Smooth muscle cell (in vitro differentiated cells): ENCODE measurements at regions not wholly inside any gene's neighbourhood (a gene's known extent, or its start where the extent isn't known, plus 50 kb on each side); places are given as distances from the start of the nearest gene placed in this dataset.

Experiments
- DNase-seq: peaks from one replicate; lab custom pipeline; 2025; ENCODE audit not compliant: unreplicated experiment; lab: John Stamatoyannopoulos, UW
- H2AFZ ChIP-seq: fragments of 200-600 bp; sonication (generic); 2 replicates; pipeline ENCODE4 v1.6.0; 2016; ENCODE audit warnings: antibody characterized with exemption, low read depth, mild to moderate bottlenecking
- H3F3A ChIP-seq: fragments of 200-600 bp; sonication (generic); 2 replicates; pipeline ENCODE4 v1.6.0; 2017; ENCODE audit warnings: antibody characterized with exemption, low read depth
- H3K27ac ChIP-seq: fragments of 200-600 bp; sonication (generic); 2 replicates; pipeline ENCODE4 v1.5.1; 2016; ENCODE audit warnings: low read depth, mild to moderate bottlenecking
- H3K27me3 ChIP-seq: fragments of 200-600 bp; sonication (generic); 2 replicates; pipeline ENCODE4 v1.6.1; 2016; ENCODE audit warnings: low read depth, mild to moderate bottlenecking
- H3K36me3 ChIP-seq: fragments of 200-600 bp; sonication (generic); 2 replicates; pipeline ENCODE4 v1.5.1; 2016; ENCODE audit warnings: low read depth
- H3K4me1 ChIP-seq: fragments of 200-600 bp; sonication (generic); 2 replicates; pipeline ENCODE4 v1.5.1; 2016; ENCODE audit warnings: low read depth
- H3K4me2 ChIP-seq: fragments of 200-600 bp; sonication (generic); 2 replicates; pipeline ENCODE4 v1.6.0; 2016; ENCODE audit warnings: mild to moderate bottlenecking
- H3K4me3 ChIP-seq: fragments of 200-600 bp; sonication (generic); 2 replicates; pipeline ENCODE4 v1.5.1; 2016; ENCODE audit warnings: mild to moderate bottlenecking
- H3K79me2 ChIP-seq: fragments of 200-600 bp; sonication (generic); 2 replicates; pipeline ENCODE4 v1.6.0; 2016; ENCODE audit warnings: low read depth, mild to moderate bottlenecking
- H3K9ac ChIP-seq: fragments of 200-600 bp; sonication (generic); 2 replicates; pipeline ENCODE4 v1.6.0; 2016; ENCODE audit warnings: low read depth
- H3K9me3 ChIP-seq: fragments of 200-600 bp; sonication (generic); replicated peaks from 2 replicates; pipeline ENCODE4 v1.5.1; 2016; ENCODE audit warnings: low read depth
- H4K20me1 ChIP-seq: fragments of 200-600 bp; sonication (generic); 2 replicates; pipeline ENCODE4 v1.6.0; 2016; ENCODE audit warnings: low read depth
- CTCF ChIP-seq: fragments of 200-600 bp; sonication (generic); IDR thresholded peaks from 2 replicates; pipeline ENCODE4 v1.5.1; 2017; ENCODE audit warnings: borderline replicate concordance, mild to moderate bottlenecking, antibody characterized with exemption; ENCODE audit not compliant: insufficient read depth, poor library complexity, severe bottlenecking
- WGBS: methylation state at CpG from one replicate; pipeline ENCODE4 v1.1.7; 2016; ENCODE audit warnings: low lambda C conversion rate; 5-methylcytosine and 5-hydroxymethylcytosine counted together

- Histone ChIP-seq H3K27ac (no peak overlapping the region), H3F3A (no peaks in the 10 kb centered on the region), H3K36me3 (no peaks in the 10 kb centered on the region), H4K20me1 (no peaks in the 10 kb centered on the region), H3K27me3 (no peaks in the 10 kb centered on the region), H3K4me2 (no peak overlapping the region), H2AFZ (no peak overlapping the region), H3K4me1 (no peaks in the 10 kb centered on the region), H3K79me2 (no peaks in the 10 kb centered on the region), H3K9ac (no peak overlapping the region), H3K9me3 (no peaks in the 10 kb centered on the region), H3K4me3 (no peak overlapping the region)
- no peak for DNase-seq
- WGBS: 47% methylated on average over 4 of the region's 4 CpGs
- TF ChIP-seq CTCF: no peak
Measured at GRCh38 chr4:60953826-60954225, 246.3 kb upstream of the ADGRL3 start.

GRCh38 chr4:60962286-60962685 lies 237.8 kb upstream of the ADGRL3 start:
- no peaks in the 10 kb centered on the region for H4K20me1 ChIP-seq
- H3K27me3 ChIP-seq: no peaks in the 10 kb centered on the region
- H3K4me3 ChIP-seq: no peak overlapping the region
- no peak for TF ChIP-seq CTCF
- no peaks in the 10 kb centered on the region for H3K9me3 ChIP-seq
- H3K36me3 ChIP-seq: no peaks in the 10 kb centered on the region
- no peaks in the 10 kb centered on the region for H3K79me2 ChIP-seq
- no peak overlapping the region for H3K27ac ChIP-seq
- 90% methylated on average over 5 of the region's 5 CpGs for WGBS
- H2AFZ ChIP-seq: no peak overlapping the region
- no peaks in the 10 kb centered on the region for H3K4me1 ChIP-seq
- H3K4me2 ChIP-seq: no peak overlapping the region
- DNase-seq: no peak
- H3K9ac ChIP-seq: no peak overlapping the region
- no peaks in the 10 kb centered on the region for H3F3A ChIP-seq

- H3K36me3 ChIP-seq: no peaks in the 10 kb centered on the region
- TF ChIP-seq CTCF: no peak
- H3K27ac ChIP-seq: no peak overlapping the region
- no peaks in the 10 kb centered on the region for H3F3A ChIP-seq
- H3K27me3 ChIP-seq: no peaks in the 10 kb centered on the region
- 90% methylated on average over 4 of the region's 4 CpGs for WGBS
- H4K20me1 ChIP-seq: no peaks in the 10 kb centered on the region
- no peak for DNase-seq
- H3K9ac ChIP-seq: no peak overlapping the region
- no peak overlapping the region for H3K4me3 ChIP-seq
- H3K79me2 ChIP-seq: no peaks in the 10 kb centered on the region
- H3K9me3 ChIP-seq: no peaks in the 10 kb centered on the region
- no peak overlapping the region for H2AFZ ChIP-seq
- no peaks in the 10 kb centered on the region for H3K4me1 ChIP-seq
- H3K4me2 ChIP-seq: no peak overlapping the region
Measured at GRCh38 chr4:60981534-60981933, 218.6 kb upstream of the ADGRL3 start.

GRCh38 chr4:60989141-60989540 lies 211.0 kb upstream of the ADGRL3 start:
- no peaks in the 10 kb centered on the region for H3K79me2 ChIP-seq
- H3K9ac ChIP-seq: no peak overlapping the region
- TF ChIP-seq CTCF: no peak
- no peak overlapping the region for H3K4me3 ChIP-seq
- no peak overlapping the region for H3K27ac ChIP-seq
- H2AFZ ChIP-seq: no peak overlapping the region
- 76% methylated on average over 1 of the region's 1 CpG for WGBS
- no peaks in the 10 kb centered on the region for H3K27me3 ChIP-seq
- no peaks in the 10 kb centered on the region for H3K36me3 ChIP-seq
- no peak overlapping the region for H3K4me2 ChIP-seq
- no peaks in the 10 kb centered on the region for H3K9me3 ChIP-seq
- peaks cover 4% of the 10 kb centered on the region for H3K4me1 ChIP-seq
- no peak for DNase-seq
- no peaks in the 10 kb centered on the region for H3F3A ChIP-seq
- no peaks in the 10 kb centered on the region for H4K20me1 ChIP-seq
